ENCODE measurements at regions not wholly inside any gene's neighbourhood (a gene's known extent, or its start where the extent isn't known, plus 50 kb on each side); places are given as distances from the start of the nearest gene placed in this dataset.
"Not testable (repeated sequence)": the region's sequence is repeated elsewhere in the genome, so short reads cannot be mapped to it uniquely, and the experiment has no call there.

DNA sequence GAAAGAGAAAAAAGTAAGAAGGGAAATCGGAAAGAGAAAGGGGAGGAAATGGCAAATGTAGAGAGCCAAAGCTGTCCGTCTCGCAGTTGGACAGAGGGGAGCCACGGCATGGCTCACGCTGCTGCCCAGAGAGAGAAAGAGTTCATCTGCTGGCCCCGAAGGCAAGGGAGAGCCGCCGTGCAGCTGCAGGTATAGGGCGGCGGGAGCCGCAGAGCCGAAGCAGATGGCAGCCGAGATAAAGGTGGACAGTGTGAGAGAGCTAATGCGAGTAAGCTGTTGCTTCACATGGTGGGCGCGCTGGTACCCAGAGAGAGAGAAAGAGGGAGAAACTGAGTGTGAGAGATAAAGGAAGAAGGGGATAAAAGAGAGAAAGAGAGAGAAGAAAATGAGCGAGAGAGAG, 188.4 kb upstream of the PPP1R26 start:
- peak; percentile 26 for DNase-seq (ENCODE audit: low read depth, low spot score)

DNA sequence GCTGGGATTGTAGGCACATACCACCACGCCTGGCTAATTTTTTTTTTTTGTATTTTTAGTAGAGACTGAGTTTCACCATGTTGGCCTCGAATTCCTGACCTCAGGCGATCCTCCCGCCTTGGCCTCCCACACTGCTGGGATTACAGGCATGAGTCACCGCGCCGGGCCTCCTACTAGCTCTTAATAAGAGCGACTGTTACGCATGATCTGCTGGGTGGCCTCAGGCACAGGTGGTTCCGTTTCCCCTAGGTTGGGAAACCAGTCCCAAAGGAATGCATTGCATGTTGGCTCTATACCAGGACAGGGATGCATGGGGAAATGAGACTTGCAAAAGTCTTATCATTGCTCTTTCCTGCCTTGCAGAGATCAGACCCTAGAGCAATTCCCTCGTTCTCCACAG, 184.7 kb upstream of the PPP1R26 start:
- peak; percentile 56 for DNase-seq (ENCODE audit: low read depth, low spot score)

DNA sequence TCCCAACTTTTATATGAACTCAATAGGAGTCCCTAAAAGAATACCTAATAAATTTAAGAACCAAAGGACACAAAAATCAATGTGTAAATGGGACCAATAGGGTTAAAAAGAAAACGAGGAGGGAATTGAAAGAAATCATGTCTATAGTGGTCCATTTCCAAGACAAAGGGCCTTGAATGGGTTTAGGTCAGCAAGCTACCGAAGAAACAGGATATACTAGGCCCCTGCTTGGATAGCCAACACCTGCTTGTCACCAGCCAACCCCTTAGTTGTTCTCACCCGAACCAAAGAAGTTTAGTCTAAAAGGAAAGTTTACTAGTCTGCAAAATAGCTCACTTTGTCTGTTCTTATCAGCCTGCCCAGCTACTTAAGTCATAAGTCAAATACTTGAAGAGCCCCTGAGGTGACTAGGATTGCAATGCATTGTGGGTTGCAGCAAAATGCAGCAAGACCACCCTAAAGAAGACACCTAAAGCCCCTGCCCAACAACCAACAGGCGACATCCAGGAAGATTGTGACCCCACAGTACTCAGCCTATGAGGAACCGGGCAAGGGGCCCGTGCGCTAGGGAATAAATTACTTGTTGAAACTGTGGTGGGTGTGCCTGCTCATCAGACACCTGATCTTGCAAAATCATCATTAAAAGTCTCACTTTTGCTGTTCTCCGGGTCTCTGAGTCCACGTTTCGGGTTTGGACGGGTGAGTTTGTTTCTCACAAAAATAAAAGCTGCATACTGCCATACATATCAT, 183.9 kb upstream of the PPP1R26 start:
- no peak for DNase-seq (ENCODE audit: low read depth, low spot score)

GRCh38 chr9:135296735-135297455, 182.7 kb upstream of the PPP1R26 start:
- no peak for DNase-seq (ENCODE audit: low read depth, low spot score)

DNA sequence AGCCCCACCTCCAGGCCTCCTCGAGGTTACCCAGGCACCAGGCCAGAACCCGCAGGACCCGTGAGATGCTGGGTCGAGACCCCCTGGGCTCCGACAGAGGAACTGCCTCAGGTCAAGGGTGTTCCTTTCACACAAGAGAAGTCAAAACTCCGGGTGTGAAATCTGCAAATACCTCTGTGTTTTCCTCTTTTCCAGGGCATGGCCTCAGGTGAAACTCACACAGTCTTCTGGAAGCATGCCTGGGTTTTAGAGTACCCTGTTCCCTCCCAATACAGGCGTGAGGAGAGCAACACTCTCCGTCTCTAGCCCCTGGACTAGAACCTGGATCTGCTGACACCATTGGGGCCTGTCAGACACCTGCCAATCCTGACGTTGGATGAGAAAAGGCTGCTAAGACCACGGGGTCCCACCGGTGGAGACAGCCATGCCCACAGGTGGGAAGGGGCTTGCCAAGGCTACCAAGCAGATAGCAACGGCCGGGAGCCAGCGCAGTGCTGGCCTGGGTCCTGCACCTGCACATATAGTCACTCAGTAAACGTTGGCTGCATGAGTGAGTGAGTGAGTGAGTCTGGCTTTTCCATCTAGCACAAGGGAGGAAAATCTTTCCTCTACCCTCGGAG, 182.0 kb upstream of the PPP1R26 start:
- DNase-seq (ENCODE audit: low read depth, low spot score), result peak; percentile 21

DNA sequence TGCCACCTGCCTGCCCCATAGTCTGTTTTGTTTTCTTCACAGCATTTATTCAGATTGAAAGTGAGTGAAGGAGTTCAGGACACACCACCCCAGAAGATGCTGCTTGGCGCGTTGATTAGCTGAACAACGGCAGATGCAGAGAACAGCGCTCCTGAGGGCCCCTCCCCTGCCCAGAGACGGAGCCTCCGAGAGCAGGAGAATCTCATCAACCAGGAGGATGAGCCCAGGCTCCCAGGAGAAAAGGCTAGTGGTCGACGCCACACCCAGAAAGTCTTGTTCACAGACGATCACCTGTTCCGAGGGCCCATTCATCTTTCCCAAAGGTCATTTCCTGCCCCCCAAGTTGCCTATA, 180.4 kb upstream of the PPP1R26 start:
- DNase-seq (ENCODE audit: low read depth, low spot score), result no peak

GRCh38 chr9:135299651-135300345, 179.8 kb upstream of the PPP1R26 start:
- DNase-seq (ENCODE audit: low read depth, low spot score), result no peak

DNA sequence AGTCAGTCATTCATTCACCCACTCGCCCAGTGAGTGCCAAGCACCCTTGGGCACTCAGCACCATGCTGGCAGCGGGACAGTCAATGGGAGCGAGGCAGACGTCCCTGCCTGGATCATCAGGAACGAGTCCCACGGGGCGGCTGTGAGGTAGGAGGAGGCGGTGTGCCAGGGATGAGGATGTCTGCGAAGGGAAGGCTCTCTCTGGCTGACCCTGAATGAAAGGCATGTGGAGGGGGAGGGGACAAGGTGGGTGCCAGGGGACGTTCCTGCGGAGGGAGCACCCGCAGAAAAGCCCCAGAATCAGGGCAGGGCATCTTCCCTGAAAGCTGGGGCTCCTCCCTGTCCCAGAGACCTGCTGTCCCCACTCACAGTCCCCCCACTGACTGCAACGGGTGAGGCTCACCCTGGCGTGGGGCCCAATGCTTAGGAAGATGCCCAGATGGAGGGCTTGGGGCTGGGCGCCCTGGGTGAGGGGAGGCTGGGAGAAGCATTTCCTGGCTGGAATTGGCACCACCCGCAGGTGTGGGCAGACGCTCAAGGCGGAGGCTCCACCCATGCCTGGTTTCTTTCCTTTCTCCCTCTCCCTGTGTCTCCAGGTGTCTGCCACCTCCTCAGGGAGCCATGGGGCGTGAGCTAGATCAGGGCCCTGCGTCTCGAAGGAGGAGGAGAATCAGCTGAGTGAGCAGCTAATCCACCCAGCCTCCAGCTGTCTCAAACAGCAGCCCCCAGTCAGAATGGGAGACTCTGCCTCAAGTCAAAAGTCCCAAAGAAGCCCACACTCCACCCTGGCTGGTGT, 179.0 kb upstream of the PPP1R26 start:
- DNase-seq (ENCODE audit: low read depth, low spot score), result no peak

DNA sequence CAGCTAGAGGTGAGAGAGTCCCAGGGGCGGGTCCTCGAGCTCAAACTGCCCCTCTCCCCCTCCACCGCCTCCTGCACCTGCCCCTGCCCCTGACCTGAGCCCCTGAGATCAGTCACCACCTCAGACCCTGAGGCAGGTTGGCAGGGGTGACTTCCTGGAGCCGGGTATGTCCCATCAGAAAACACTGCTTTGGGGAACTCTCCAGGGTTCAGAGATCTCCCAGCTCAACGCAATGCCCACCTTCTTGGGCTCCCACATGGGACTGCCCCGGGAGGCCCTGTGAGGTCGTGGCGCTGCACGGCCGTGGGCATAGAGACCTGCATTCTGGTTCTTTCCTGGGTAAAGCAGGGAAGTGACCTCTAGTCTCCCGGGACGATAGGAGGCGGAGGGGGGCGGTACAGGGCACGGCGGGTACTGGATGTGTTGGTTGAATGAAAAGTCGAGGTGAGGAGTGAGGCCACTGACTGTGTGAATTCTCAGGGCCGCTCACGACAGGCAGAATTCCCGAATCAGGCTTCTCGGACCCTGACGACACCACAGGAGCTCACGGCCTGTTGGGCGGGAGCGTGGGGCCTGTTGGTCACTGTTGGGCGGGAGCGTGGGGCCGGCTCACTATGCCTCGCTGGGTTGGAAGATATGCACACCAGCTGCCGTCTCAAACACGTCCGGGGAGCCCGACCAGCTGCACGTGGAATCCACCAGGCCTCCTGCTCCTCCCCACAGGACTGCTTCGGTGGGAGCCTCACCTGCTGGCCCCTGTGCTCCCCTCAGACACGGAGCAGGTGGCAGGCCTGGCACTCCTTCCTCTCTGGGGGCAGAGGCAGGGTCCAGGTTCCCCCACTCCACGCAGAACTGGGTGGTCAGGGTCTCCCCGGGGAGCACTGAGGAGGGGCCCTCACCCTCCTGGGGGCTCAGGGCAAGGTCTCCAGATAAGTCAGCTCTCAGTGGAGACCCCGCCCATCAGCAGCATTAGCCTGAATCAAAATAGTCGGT, 178.0 kb upstream of the PPP1R26 start:
- no peak for DNase-seq (ENCODE audit: low read depth, low spot score)

DNA sequence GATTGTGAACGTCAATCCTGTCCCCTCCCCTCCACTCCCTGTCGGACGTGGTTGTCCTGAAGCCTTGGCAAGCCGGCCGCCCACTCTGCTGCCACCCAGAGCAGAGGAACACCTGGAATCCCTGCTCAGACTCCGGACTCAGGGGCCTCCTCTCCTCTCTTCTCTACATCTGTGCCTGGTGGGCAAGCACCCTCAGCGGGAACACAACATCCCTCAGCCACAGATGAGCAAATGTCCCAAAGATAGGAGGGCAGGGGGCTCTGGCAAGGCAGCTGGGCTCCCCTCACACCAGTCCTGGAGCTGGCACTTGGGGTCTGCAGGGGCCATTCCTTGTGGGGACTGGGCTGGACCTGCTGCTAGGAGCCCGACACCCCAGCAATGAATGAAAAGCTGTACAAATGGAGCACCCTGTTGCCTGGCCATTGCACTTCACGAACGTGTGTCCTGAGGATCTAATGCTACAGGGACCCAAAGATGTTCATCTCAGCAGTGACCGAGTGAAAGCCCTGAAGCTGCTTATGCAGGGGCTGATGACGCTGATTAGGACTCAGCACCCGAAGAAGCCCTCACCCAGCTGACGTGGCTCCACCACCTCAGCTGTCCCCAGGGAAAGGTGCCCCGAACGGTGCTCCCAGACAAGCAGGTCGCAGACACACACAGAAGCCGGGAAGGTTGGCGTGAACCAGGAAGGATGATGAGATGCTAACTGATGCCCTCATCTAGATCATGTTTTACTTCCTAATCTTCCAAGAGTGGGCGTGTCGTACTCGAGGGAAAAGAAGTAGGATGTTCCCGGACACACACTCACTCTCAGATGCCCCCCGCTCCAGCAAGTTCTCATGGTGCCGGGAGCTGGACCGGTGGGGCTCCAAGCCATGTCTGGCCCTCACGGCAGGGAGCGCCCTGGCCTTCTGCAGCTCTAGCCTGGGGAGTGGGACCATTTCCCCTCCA, 177.0 kb upstream of the PPP1R26 start:
- no peak for DNase-seq (ENCODE audit: low read depth, low spot score)

DNA sequence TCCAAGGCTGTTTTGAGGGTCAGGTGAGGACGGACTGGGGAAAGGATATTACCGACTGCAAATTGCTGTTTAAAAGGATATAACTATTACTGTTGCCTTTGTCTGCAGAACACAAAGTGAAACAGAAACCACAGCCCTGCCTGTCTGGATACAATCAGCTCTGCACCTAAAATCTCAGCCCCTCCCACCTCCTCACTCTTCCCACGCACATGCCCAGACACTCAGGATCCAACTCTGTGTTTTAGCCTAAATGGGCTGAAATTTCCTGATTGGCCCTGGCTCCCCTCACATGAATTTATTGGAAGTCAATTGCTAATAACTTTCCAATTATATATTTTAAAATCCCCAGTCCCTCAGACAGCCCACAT, 176.3 kb upstream of the PPP1R26 start:
- DNase-seq (ENCODE audit: low read depth, low spot score), result no peak

- DNase-seq (ENCODE audit: low read depth, low spot score), result no peak
Measured at GRCh38 chr9:135303865-135304499, 175.6 kb upstream of the PPP1R26 start.

- DNase-seq (ENCODE audit: low read depth, low spot score), result no peak
Measured at GRCh38 chr9:135304886-135305285, 174.7 kb upstream of the PPP1R26 start.

GRCh38 chr9:135305546-135306180, 173.9 kb upstream of the PPP1R26 start:
- DNase-seq (ENCODE audit: low read depth, low spot score), result no peak

GRCh38 chr9:135306699-135307098, 172.9 kb upstream of the PPP1R26 start:
- no peak for DNase-seq (ENCODE audit: low read depth, low spot score)

GRCh38 chr9:135307300-135307699, 172.3 kb upstream of the PPP1R26 start:
- DNase-seq (ENCODE audit: low read depth, low spot score), result no peak

- DNase-seq (ENCODE audit: low read depth, low spot score), result not testable (repeated sequence)
Measured at GRCh38 chr9:135307919-135308318, 171.7 kb upstream of the PPP1R26 start.
